T-helper 2 cell treated with Interferon-gamma antibody and Interleukin-4, amounts not matched to agents 5 μg/mL and 100 μg/mL, for 36 hours (primary cell): ENCODE measurements at regions not wholly inside any gene's neighbourhood (a gene's known extent, or its start where the extent isn't known, plus 50 kb on each side); places are given as distances from the start of the nearest gene placed in this dataset.
"Not testable (repeated sequence)": the region's sequence is repeated elsewhere in the genome, so short reads cannot be mapped to it uniquely, and the experiment has no call there.

Source experiments
- DNase-seq: peaks from one replicate; pipeline ENCODE4 v3.0.0; 2021; ENCODE audit warnings: low spot score
- H3K27ac Mint-ChIP-seq: one replicate; pipeline ENCODE4 v1.8.0; 2021; ENCODE audit warnings: mild to moderate bottlenecking, mixed read lengths
- H3K27me3 Mint-ChIP-seq: one replicate; pipeline ENCODE4 v1.8.0; 2021; ENCODE audit warnings: low read depth, mixed read lengths
- H3K36me3 Mint-ChIP-seq: one replicate; pipeline ENCODE4 v1.8.0; 2021; ENCODE audit warnings: low read depth, mixed read lengths
- H3K4me1 Mint-ChIP-seq: one replicate; pipeline ENCODE4 v1.8.0; 2021; ENCODE audit warnings: low read depth, mixed read lengths
- H3K4me3 Mint-ChIP-seq: one replicate; pipeline ENCODE4 v1.8.0; 2022; ENCODE audit warnings: mild to moderate bottlenecking, moderate library complexity, mixed read lengths
- H3K9me3 Mint-ChIP-seq: one replicate; pipeline ENCODE4 v1.8.0; 2021; ENCODE audit warnings: mixed read lengths

- not testable (repeated sequence) for DNase-seq, H3K27ac Mint-ChIP-seq, H3K4me3 Mint-ChIP-seq
- Mint-ChIP-seq H3K36me3 (peaks cover 12% of the 10 kb centered on the region), H3K27me3 (peaks cover 33% of the 10 kb centered on the region), H3K4me1 (peaks cover 27% of the 10 kb centered on the region), H3K9me3 (peaks cover 25% of the 10 kb centered on the region)
Observed at GRCh38 chr9:88918537-88918936, 72.7 kb upstream of the S1PR3 start.

DNA sequence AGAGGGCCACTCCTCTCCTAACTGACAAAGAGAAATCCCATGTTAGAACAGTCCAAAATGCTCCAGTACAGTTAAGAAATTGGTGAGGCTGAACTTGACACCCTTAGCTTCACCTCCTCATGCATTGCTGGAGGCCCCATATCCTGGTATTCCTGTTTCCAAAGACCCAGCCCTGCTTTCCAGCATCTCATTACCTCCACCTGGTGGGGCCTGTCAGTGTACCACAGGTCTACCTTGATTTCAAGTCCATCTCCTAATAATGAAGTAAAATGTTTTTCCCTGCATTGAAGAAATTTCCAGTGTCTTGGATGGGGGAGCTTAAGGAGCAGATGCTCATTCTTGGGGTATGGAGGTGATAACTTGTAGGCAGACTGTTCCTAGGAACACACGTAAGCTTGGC, 70.6 kb upstream of the S1PR3 start:
- Mint-ChIP-seq H3K27ac (no peak overlapping the region), H3K9me3 (peaks cover 25% of the 10 kb centered on the region), H3K4me1 (peaks cover 32% of the 10 kb centered on the region), H3K27me3 (peaks cover 25% of the 10 kb centered on the region), H3K36me3 (peaks cover 12% of the 10 kb centered on the region), H3K4me3 (no peak overlapping the region)
- no peak for DNase-seq

DNA sequence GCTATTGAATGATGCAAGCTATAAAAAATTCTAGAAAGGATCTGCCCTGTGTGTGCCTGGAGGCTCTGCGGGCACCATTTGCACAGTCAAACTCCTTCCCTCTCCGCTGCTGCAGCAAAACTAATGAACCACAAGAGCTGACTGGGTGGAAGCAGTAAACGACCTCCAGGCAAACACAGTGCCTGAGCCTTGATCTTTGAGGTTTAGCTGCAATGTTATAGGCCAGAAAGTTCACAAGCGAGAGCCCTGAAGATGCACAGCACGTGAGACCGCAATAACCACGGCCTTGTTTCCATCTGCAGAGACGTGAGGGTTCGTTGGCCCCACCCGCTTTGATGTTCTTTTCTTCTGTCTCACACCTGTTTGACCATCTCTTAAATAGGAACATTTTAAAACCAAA, 69.2 kb upstream of the S1PR3 start:
- H3K27me3 Mint-ChIP-seq: peaks cover 25% of the 10 kb centered on the region

DNA sequence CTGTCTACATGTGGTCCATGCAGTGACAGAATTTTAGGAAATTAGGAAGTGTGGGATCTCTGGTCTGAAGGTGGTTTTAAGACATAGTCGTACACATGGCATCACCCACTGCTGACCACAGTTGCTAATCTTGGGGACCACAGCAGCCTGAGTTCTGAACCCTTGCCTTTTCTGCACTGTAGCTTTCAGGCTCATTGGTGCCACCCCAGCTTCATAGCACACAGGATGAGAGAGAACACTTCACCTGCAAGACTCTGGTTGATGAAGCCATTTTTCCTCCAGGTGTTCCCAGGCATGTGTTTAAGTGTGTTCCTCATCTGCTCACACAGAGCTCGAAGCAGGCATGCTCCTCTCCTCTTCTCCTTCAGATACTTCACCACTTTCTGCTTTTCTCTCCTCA, 68.2 kb upstream of the S1PR3 start:
- Mint-ChIP-seq H3K36me3 (peaks cover 4% of the 10 kb centered on the region), H3K9me3 (peaks cover 17% of the 10 kb centered on the region), H3K27ac (peak overlapping the region; percentile 64), H3K4me1 (peaks cover 37% of the 10 kb centered on the region), H3K27me3 (peaks cover 31% of the 10 kb centered on the region), H3K4me3 (peak overlapping the region; percentile 25)
- DNase-seq: no peak

More for the DNA sequence above, 69.2 kb upstream of the S1PR3 start:
- Mint-ChIP-seq H3K27ac (peak overlapping the region; percentile 9), H3K36me3 (peaks cover 12% of the 10 kb centered on the region), H3K4me1 (peaks cover 32% of the 10 kb centered on the region), H3K9me3 (peaks cover 22% of the 10 kb centered on the region), H3K4me3 (peak overlapping the region; percentile 39)
- DNase-seq: peak; percentile 29

DNA sequence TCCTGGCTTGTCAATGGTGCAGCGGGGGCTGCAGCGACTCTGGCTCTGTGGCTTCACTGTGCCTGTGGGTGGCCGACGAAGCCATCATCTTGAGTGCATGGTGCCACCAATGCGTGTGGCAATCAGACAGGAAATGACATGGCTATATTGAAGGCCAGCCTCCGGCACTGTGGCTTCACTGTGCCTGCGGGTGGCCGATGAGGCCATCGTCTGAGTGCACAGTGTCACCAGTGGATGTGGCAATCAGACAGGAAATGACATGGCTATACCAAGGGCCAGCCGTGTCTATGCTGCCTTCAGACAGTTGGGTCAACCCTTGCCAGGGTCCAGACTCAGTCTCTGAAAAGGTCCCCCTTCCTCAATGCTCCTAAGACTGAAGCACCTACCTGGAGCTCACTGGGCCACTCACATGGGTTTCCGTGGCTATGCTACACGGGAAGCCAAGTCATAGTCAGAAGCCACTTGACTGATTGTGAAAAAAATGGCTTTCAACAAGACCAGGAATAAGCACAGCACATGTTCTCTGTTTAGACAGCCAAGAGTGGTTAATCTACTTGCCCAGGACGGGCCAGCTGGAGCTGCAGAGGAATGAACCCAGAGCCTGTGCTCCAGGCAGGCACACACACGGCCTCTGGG, 67.5 kb upstream of the S1PR3 start:
- H3K4me1 Mint-ChIP-seq: peaks cover 37% of the 10 kb centered on the region
- H3K36me3 Mint-ChIP-seq: peaks cover 4% of the 10 kb centered on the region
- DNase-seq: no peak
- H3K27ac Mint-ChIP-seq: no peak overlapping the region
- H3K27me3 Mint-ChIP-seq: peaks cover 37% of the 10 kb centered on the region
- H3K9me3 Mint-ChIP-seq: peaks cover 12% of the 10 kb centered on the region
- H3K4me3 Mint-ChIP-seq: no peak overlapping the region

GRCh38 chr9:88925481-88925880, 65.8 kb upstream of the S1PR3 start:
- Mint-ChIP-seq H3K9me3 (no peaks in the 10 kb centered on the region), H3K4me1 (peaks cover 37% of the 10 kb centered on the region), H3K4me3 (no peak overlapping the region), H3K36me3 (no peaks in the 10 kb centered on the region), H3K27me3 (peaks cover 39% of the 10 kb centered on the region), H3K27ac (no peak overlapping the region)
- no peak for DNase-seq

GRCh38 chr9:88926781-88927505, 64.3 kb upstream of the S1PR3 start:
- H3K27ac Mint-ChIP-seq: no peak overlapping the region
- no peaks in the 10 kb centered on the region for H3K9me3 Mint-ChIP-seq
- peaks cover 26% of the 10 kb centered on the region for H3K4me1 Mint-ChIP-seq
- H3K27me3 Mint-ChIP-seq: peaks cover 46% of the 10 kb centered on the region
- H3K36me3 Mint-ChIP-seq: no peaks in the 10 kb centered on the region
- H3K4me3 Mint-ChIP-seq: no peak overlapping the region
- DNase-seq: no peak

DNA sequence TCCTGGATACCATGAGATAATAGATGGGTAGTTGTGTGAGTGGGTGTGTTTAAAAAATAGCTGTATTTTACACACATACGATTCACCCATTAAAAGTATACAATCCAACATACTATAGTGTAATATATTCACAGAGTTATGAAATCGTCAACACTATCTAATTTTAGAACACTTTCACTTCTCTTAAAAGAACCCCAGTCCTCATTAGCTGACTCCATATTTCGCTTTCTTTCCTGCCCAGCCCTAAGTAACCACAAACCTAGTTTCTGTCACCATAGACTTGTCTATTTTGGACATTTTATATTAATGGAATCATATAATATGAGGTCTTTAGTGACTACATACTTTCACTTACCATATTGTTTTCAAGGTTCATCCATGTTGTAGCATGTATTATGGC, 63.8 kb upstream of the S1PR3 start:
- H3K4me3 Mint-ChIP-seq: no peak overlapping the region
- peaks cover 20% of the 10 kb centered on the region for H3K4me1 Mint-ChIP-seq
- no peaks in the 10 kb centered on the region for H3K36me3 Mint-ChIP-seq
- DNase-seq: no peak
- peaks cover 52% of the 10 kb centered on the region for H3K27me3 Mint-ChIP-seq
- no peak overlapping the region for H3K27ac Mint-ChIP-seq
- H3K9me3 Mint-ChIP-seq: no peaks in the 10 kb centered on the region

DNA sequence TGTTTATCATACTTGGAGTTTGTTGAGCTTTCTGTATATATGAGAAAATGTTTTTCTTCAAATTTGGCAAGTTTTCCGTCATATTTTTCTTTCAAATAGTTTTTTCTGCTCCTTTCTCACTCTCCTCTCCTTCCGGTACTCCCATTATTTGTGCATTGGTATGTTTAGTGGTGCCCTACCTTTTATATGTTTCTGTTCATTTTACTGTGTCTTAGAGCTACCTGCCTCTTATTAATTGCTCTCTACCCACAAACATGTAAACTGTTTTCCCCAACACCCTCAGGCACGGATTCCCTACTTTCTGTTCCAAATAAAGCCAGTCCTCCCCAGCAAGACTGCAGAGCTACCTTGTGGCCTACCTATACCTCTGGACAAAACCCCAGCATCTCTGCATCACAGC, 60.6 kb upstream of the S1PR3 start:
- Mint-ChIP-seq H3K4me3 (no peak overlapping the region), H3K27ac (no peak overlapping the region), H3K27me3 (peaks cover 58% of the 10 kb centered on the region), H3K9me3 (no peaks in the 10 kb centered on the region), H3K36me3 (no peaks in the 10 kb centered on the region), H3K4me1 (peaks cover 4% of the 10 kb centered on the region)
- DNase-seq: no peak

- Mint-ChIP-seq H3K4me1 (no peaks in the 10 kb centered on the region), H3K36me3 (no peaks in the 10 kb centered on the region), H3K9me3 (no peaks in the 10 kb centered on the region), H3K27ac (no peak overlapping the region), H3K27me3 (peaks cover 57% of the 10 kb centered on the region), H3K4me3 (no peak overlapping the region)
- DNase-seq: no peak
Observed at GRCh38 chr9:88932766-88933165, 58.5 kb upstream of the S1PR3 start.

DNA sequence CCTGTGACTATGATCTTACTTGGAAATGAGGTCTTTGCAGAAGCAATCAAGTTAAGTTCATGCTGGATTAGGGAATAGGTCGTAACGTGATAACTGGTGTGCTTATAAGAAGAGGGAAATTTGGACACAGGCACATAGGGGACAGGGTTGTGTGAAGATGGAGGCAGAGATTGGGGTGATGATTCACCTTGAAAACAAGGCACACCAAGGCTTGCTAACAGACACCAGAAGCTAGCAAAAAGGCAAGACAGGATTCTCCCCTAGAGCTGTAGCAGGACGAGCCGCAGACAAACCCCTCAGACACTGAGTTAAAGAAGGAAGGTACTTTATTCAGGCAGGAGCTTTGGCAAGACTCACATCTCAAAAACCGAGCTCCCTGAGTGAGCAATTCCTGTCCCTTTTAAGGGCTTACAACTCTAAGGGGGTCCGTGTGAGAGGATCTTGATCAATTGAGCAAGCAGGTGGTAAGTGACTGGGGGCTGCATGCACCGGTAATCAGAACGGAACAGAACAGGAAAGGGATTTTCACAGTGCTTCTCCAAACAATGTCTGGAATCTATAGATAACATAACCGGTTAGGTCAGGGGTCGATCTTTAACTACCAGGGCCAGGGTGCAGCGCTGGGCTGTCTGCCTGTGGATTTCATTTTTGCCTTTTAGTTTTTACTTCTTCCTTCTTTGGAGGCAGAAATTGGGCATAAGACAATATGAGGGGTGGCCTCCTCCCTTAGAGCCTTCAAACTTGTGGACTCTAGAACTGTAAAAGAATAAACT, 57.5 kb upstream of the S1PR3 start:
- H3K9me3 Mint-ChIP-seq: no peaks in the 10 kb centered on the region
- no peak overlapping the region for H3K27ac Mint-ChIP-seq
- no peaks in the 10 kb centered on the region for H3K36me3 Mint-ChIP-seq
- H3K27me3 Mint-ChIP-seq: peaks cover 50% of the 10 kb centered on the region
- H3K4me3 Mint-ChIP-seq: no peak overlapping the region
- DNase-seq: no peak
- no peaks in the 10 kb centered on the region for H3K4me1 Mint-ChIP-seq

DNA sequence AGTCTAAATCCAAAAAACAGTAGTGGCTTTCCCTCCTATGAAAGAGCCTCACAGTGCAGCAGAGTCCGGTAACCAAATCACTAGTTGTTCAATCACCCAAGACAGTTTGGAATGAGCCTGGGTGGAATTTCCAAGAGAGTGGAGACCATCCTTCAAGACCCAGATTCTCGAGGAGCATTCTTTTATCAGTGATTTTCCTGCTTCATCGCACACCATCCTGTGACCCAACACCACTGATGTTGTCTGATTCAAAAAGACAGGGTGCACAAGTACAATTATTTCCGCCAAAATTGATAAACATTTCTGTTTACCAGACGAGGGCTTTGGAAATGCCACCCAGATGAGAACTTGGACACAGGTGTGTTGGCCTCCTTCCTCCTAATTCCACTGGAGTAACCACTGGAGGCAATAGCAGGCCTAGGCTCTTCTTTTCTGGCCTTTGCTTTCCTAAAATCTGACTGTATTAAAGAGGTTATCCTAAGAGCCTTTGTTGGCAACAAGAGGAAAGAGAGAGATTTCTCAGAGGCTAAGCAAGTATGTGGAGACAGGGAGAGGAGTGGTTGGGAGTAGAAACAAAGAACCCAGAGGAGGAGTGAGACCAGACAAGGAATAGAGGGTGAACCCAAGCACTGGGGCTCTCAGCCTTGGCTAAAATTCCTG, 56.3 kb upstream of the S1PR3 start:
- no peaks in the 10 kb centered on the region for H3K4me1 Mint-ChIP-seq
- peaks cover 46% of the 10 kb centered on the region for H3K27me3 Mint-ChIP-seq
- no peaks in the 10 kb centered on the region for H3K36me3 Mint-ChIP-seq
- no peak overlapping the region for H3K27ac Mint-ChIP-seq
- DNase-seq: no peak
- H3K4me3 Mint-ChIP-seq: no peak overlapping the region
- no peaks in the 10 kb centered on the region for H3K9me3 Mint-ChIP-seq

GRCh38 chr9:88936132-88936531, 55.1 kb upstream of the S1PR3 start:
- H3K4me1 Mint-ChIP-seq: no peaks in the 10 kb centered on the region
- peaks cover 8% of the 10 kb centered on the region for H3K9me3 Mint-ChIP-seq
- no peaks in the 10 kb centered on the region for H3K36me3 Mint-ChIP-seq
- peaks cover 40% of the 10 kb centered on the region for H3K27me3 Mint-ChIP-seq
- DNase-seq: no peak
- no peak overlapping the region for H3K27ac Mint-ChIP-seq
- no peak overlapping the region for H3K4me3 Mint-ChIP-seq

DNA sequence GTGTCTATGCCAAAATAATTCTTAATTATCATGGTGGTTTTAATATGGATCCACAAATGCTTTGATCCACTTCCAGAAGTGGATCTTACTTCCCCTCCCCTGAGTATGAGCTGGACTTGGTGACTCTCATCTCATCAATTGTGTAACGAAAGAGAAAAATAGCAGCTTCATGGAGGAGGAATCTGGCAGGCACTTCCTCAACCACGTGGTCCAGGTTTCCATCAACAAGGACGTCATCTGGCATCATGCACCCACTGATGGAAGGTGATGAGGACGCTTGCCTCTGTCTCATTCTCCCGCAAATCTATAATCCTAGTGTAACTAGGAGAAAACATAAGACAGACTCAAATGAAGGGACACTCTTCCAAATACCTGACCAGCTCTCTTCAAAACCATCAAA, 54.6 kb upstream of the S1PR3 start:
- Mint-ChIP-seq H3K27me3 (peaks cover 39% of the 10 kb centered on the region), H3K36me3 (no peaks in the 10 kb centered on the region), H3K4me3 (no peak overlapping the region), H3K9me3 (peaks cover 8% of the 10 kb centered on the region), H3K4me1 (no peaks in the 10 kb centered on the region), H3K27ac (no peak overlapping the region)
- DNase-seq: no peak
